K562 (cell line): ENCODE measurements at regions not wholly inside any gene's neighbourhood (a gene's known extent, or its start where the extent isn't known, plus 50 kb on each side); places are given as distances from the start of the nearest gene placed in this dataset.

ENCODE experiments used
- EP400 ChIP-seq: fragments of 450-650 bp; IDR thresholded peaks from 2 replicates; pipeline ENCODE4 v1.6.1; 2017; ENCODE audit warnings: antibody characterized with exemption, mild to moderate bottlenecking, moderate library complexity
- HDGF ChIP-seq: fragments of 450-650 bp; IDR thresholded peaks from 2 replicates; pipeline ENCODE4 v1.6.1; 2016
- LEF1 ChIP-seq: fragments of 450-650 bp; IDR thresholded peaks from 2 replicates; pipeline ENCODE4 v1.6.1; 2016; ENCODE audit warnings: mild to moderate bottlenecking
- NR2C2 ChIP-seq, 2 experiments: fragments of 200-800 bp in 1 of 2; sonication (Bioruptor generic) in 1 of 2; sonication (generic) in 1 of 2; formaldehyde crosslinking in 1 of 2; IDR thresholded peaks; 2 replicates each; pipeline versions ENCODE4 v1.6.1 to v1.8.0; 2016 to 2022; ENCODE audit warnings: mild to moderate bottlenecking in 1 of 2, missing compliant biosample characterization in 1 of 2, missing genetic modification characterization in 1 of 2, missing genetic modification reagents in 1 of 2
- PURB ChIP-seq: sonication (generic); formaldehyde crosslinking; IDR thresholded peaks from 2 replicates; pipeline ENCODE4 v1.9.0; 2021; ENCODE audit warnings: low read depth, mild to moderate bottlenecking, missing genetic modification reagents
- TF ChIP-seq, protein P1 (sequence below): fragments of 450-650 bp; IDR thresholded peaks from 2 replicates; pipeline ENCODE4 v1.6.1; 2016; ENCODE audit warnings: low read depth
- TF ChIP-seq, protein P2 (sequence below): fragments of 450-650 bp; IDR thresholded peaks from 2 replicates; pipeline ENCODE4 v1.6.1; 2016; ENCODE audit warnings: low read depth, mild to moderate bottlenecking, moderate library complexity
- TF ChIP-seq, protein P3 (sequence below): fragments of 450-650 bp; IDR thresholded peaks from 2 replicates; pipeline ENCODE4 v1.6.1; 2016; ENCODE audit warnings: mild to moderate bottlenecking, moderate library complexity

DNA sequence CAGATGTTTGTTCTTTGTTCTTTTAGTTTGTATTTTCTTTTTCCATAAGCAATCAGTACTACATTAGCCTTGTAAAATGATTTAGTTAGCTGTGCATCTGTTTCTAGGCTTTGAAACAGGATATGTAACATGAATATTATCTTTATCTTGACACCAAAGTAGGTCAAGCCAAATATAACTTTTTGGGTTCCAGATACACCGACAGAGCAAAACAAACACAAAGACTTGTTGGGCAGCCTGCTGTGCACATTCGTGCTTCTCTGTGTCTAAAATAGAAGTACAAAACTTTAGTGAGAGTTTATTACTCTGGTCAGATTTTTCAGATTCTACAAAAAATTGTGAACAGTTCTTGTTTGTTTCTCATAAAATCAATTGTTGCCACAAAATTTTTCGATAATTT lies 1059.3 kb upstream of the GYPC start (continued):
- TF ChIP-seq, protein P1, sequence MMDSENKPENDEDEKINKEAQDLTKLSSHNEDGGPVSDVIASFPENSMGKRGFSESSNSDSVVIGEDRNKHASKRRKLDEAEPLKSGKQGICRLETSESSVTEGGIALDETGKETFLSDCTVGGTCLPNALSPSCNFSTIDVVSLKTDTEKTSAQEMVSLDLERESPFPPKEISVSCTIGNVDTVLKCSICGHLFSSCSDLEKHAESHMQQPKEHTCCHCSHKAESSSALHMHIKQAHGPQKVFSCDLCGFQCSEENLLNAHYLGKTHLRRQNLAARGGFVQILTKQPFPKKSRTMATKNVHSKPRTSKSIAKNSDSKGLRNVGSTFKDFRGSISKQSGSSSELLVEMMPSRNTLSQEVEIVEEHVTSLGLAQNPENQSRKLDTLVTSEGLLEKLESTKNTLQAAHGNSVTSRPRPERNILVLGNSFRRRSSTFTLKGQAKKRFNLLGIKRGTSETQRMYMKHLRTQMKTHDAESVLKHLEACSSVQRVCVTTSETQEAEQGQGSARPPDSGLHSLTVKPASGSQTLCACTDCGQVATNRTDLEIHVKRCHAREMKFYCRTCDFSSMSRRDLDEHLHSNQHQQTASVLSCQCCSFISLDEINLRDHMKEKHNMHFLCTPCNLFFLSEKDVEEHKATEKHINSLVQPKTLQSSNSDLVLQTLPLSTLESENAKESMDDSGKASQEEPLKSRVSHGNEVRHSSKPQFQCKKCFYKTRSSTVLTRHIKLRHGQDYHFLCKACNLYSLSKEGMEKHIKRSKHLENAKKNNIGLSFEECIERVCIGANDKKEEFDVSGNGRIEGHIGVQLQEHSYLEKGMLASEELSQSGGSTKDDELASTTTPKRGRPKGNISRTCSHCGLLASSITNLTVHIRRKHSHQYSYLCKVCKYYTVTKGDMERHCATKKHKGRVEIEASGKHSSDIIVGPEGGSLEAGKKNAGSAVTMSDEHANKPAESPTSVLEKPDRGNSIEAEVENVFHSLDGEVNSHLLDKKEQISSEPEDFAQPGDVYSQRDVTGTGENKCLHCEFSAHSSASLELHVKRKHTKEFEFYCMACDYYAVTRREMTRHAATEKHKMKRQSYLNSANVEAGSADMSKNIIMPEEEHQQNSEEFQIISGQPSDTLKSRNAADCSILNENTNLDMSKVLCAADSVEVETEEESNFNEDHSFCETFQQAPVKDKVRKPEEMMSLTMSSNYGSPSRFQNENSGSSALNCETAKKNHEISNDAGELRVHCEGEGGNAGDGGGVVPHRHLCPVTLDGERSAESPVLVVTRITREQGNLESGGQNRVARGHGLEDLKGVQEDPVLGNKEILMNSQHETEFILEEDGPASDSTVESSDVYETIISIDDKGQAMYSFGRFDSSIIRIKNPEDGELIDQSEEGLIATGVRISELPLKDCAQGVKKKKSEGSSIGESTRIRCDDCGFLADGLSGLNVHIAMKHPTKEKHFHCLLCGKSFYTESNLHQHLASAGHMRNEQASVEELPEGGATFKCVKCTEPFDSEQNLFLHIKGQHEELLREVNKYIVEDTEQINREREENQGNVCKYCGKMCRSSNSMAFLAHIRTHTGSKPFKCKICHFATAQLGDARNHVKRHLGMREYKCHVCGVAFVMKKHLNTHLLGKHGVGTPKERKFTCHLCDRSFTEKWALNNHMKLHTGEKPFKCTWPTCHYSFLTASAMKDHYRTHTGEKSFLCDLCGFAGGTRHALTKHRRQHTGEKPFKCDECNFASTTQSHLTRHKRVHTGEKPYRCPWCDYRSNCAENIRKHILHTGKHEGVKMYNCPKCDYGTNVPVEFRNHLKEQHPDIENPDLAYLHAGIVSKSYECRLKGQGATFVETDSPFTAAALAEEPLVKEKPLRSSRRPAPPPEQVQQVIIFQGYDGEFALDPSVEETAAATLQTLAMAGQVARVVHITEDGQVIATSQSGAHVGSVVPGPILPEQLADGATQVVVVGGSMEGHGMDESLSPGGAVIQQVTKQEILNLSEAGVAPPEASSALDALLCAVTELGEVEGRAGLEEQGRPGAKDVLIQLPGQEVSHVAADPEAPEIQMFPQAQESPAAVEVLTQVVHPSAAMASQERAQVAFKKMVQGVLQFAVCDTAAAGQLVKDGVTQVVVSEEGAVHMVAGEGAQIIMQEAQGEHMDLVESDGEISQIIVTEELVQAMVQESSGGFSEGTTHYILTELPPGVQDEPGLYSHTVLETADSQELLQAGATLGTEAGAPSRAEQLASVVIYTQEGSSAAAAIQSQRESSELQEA = no peak
- TF ChIP-seq NR2C2 (CRISPR knock-in tag; IDR thresholded peaks at IDR 0.05) (no peak), NR2C2 (tag; IDR thresholded peaks at IDR 0.05) (no peak), HDGF (no peak), LEF1 (no peak), EP400 (no peak), PURB (no peak)
- TF ChIP-seq, protein P2, sequence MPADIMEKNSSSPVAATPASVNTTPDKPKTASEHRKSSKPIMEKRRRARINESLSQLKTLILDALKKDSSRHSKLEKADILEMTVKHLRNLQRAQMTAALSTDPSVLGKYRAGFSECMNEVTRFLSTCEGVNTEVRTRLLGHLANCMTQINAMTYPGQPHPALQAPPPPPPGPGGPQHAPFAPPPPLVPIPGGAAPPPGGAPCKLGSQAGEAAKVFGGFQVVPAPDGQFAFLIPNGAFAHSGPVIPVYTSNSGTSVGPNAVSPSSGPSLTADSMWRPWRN = no peak
- TF ChIP-seq, protein P3, sequence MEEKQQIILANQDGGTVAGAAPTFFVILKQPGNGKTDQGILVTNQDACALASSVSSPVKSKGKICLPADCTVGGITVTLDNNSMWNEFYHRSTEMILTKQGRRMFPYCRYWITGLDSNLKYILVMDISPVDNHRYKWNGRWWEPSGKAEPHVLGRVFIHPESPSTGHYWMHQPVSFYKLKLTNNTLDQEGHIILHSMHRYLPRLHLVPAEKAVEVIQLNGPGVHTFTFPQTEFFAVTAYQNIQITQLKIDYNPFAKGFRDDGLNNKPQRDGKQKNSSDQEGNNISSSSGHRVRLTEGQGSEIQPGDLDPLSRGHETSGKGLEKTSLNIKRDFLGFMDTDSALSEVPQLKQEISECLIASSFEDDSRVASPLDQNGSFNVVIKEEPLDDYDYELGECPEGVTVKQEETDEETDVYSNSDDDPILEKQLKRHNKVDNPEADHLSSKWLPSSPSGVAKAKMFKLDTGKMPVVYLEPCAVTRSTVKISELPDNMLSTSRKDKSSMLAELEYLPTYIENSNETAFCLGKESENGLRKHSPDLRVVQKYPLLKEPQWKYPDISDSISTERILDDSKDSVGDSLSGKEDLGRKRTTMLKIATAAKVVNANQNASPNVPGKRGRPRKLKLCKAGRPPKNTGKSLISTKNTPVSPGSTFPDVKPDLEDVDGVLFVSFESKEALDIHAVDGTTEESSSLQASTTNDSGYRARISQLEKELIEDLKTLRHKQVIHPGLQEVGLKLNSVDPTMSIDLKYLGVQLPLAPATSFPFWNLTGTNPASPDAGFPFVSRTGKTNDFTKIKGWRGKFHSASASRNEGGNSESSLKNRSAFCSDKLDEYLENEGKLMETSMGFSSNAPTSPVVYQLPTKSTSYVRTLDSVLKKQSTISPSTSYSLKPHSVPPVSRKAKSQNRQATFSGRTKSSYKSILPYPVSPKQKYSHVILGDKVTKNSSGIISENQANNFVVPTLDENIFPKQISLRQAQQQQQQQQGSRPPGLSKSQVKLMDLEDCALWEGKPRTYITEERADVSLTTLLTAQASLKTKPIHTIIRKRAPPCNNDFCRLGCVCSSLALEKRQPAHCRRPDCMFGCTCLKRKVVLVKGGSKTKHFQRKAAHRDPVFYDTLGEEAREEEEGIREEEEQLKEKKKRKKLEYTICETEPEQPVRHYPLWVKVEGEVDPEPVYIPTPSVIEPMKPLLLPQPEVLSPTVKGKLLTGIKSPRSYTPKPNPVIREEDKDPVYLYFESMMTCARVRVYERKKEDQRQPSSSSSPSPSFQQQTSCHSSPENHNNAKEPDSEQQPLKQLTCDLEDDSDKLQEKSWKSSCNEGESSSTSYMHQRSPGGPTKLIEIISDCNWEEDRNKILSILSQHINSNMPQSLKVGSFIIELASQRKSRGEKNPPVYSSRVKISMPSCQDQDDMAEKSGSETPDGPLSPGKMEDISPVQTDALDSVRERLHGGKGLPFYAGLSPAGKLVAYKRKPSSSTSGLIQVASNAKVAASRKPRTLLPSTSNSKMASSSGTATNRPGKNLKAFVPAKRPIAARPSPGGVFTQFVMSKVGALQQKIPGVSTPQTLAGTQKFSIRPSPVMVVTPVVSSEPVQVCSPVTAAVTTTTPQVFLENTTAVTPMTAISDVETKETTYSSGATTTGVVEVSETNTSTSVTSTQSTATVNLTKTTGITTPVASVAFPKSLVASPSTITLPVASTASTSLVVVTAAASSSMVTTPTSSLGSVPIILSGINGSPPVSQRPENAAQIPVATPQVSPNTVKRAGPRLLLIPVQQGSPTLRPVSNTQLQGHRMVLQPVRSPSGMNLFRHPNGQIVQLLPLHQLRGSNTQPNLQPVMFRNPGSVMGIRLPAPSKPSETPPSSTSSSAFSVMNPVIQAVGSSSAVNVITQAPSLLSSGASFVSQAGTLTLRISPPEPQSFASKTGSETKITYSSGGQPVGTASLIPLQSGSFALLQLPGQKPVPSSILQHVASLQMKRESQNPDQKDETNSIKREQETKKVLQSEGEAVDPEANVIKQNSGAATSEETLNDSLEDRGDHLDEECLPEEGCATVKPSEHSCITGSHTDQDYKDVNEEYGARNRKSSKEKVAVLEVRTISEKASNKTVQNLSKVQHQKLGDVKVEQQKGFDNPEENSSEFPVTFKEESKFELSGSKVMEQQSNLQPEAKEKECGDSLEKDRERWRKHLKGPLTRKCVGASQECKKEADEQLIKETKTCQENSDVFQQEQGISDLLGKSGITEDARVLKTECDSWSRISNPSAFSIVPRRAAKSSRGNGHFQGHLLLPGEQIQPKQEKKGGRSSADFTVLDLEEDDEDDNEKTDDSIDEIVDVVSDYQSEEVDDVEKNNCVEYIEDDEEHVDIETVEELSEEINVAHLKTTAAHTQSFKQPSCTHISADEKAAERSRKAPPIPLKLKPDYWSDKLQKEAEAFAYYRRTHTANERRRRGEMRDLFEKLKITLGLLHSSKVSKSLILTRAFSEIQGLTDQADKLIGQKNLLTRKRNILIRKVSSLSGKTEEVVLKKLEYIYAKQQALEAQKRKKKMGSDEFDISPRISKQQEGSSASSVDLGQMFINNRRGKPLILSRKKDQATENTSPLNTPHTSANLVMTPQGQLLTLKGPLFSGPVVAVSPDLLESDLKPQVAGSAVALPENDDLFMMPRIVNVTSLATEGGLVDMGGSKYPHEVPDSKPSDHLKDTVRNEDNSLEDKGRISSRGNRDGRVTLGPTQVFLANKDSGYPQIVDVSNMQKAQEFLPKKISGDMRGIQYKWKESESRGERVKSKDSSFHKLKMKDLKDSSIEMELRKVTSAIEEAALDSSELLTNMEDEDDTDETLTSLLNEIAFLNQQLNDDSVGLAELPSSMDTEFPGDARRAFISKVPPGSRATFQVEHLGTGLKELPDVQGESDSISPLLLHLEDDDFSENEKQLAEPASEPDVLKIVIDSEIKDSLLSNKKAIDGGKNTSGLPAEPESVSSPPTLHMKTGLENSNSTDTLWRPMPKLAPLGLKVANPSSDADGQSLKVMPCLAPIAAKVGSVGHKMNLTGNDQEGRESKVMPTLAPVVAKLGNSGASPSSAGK = no peak
